CD4-positive, alpha-beta T cell treated with Interleukin-15 for 4 hours (primary cell): ENCODE measurements at regions not wholly inside any gene's neighbourhood (a gene's known extent, or its start where the extent isn't known, plus 50 kb on each side); places are given as distances from the start of the nearest gene placed in this dataset.

Experiments used
- DNase-seq: peaks from one replicate; pipeline ENCODE4 v3.0.0-alpha.2; 2020; ENCODE audit warnings: low spot score

DNA sequence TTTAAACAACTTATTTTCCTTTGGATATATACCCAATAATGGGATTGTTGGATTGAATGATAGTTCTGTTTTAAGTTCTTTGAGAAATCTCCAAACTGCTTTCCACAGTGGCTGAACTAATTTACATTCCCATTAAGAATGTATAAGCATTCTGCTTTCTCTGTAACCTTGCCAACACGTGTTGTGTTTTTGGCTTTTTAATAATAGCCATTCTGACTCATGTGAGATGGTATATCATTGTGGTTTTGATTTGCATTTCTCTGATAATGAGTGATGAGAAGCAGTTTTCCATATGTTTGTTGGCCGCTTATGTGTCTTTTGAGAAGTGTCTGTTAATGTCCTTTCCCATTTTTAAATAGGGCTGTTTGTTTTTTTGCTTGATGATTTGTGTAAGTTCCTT, 155.6 kb upstream of the PITX2 start:
- DNase-seq = no peak

DNA sequence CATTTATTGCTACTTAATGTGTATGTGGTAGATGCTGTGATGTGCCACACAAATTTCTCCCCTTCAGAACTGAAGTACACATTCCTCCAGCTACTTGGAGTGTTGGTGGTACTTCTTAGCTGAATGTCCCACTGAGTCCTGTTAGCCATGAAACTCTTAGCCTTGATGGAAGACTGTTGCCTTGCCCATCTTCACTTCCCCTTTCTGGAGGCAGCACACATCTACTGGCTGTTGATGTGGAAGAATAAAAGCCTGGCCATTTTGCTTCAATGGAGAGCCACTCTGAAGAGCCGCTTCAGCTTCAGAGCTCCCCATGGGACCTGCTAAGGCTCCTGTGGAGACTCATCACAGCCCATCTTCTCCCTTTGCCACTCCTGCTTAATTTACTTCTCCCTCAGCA, 157.7 kb upstream of the PITX2 start:
- DNase-seq = no peak

DNA sequence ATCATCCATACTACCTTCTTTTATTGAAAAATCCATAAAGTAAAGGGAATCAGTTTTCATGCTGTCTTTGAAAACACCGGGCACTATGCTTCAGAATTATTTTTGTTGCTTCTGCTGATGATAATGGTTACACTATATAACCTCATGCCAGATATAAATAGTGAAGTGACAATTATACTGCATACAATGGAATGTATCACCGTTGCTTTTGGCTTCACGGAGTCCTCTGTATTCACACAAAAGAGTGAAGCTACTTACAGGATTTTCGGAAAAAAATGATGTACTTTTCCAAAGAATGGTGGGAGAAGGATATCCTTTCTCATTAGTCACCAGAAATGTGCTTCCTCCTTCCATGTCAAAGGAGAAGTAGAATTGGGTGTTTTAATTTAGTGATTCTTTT, 159.1 kb upstream of the PITX2 start:
- no peak for DNase-seq

DNA sequence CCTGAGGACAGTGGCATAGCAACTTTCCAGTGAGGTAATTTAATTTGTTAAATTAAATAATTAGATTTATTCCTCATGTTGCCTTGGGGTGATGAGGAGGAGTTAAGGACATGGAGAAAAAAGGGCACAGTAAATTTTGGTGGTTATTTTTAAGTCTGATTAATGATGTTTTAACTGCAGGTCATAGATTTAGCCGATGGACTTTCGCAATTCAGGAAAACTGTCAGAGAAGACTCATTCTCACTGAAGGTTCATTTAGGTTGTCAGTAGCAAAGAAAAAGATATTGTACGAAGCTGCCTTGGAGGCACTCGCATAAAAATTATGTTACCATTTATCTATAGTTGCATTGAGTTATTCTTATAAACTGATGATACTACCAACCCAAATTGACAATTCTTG, 164.2 kb upstream of the PITX2 start:
- DNase-seq = no peak

DNA sequence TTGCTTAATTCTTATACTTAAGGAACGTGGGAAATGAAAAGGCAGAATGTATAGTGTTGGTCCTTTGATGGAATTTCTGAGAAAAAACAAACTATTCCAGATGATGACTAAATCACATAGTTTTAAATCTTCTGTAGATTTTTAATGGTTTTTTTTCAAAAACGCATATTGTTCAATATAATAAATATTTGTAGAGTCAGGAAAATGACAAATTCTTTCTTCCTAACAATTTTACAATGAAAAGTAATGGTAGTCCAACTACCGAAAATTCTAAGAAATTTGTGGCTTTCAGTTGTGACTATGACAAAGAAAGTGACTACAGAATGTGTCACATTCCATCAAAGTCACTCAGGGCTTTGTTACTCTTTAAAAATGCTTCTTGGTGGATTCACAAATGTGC, 164.8 kb upstream of the PITX2 start:
- DNase-seq = no peak

DNA sequence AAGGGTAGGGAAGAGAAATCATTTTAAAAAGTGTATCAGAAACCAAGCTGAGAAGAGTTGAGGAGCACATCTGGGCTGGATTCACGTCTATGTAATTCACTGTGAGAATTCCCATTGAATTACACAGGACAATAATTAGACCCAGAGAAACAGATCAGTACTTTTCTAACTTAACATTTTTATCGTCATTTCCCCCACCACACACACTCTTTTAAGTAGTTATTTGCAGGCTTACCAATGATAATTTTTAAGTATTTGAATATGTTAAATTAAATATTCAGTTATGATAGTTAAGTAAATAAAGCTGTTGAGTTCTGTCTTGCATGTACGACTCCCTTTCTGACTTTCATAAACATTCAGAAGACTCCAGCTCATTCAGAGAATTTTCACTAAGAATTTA, 165.4 kb upstream of the PITX2 start:
- DNase-seq = no peak

DNA sequence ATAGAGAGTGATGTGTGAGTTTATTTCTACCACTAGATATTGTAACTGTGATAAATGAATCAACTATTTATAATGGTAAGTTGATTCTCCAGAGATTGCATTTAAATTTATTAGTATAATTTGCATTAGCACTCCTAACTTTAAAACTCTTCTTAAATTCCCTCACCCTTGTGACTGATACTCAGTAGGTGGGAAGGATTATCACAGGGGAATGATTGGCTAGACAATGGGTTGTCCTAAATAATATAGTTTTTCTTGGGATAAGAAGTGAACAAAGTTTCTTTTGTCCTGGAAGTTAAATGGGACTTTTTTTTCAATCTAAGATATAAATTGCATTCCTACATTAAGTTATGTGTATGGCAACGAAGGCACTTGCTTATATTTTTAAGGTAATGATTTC, 169.2 kb upstream of the PITX2 start:
- DNase-seq = no peak

DNA sequence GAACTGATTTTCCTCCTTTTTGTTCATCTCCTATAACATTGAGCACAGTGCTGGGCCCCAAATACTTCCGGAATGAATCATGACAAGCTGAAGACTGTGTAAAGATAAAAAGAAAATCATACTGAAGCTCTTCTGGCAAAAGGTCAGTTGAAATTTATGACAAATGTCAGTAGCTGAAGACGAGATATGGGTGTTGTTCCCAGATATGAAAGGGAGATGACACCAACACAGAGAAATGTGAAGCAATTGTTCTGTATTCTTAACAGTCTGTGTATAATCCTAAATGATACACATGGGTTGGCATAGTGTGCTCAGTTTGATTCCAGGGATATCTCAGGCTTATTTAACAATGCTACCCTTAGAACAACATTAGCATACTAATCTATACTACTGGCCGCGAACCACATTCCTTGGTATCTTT, 170.5 kb upstream of the PITX2 start:
- DNase-seq = no peak

DNA sequence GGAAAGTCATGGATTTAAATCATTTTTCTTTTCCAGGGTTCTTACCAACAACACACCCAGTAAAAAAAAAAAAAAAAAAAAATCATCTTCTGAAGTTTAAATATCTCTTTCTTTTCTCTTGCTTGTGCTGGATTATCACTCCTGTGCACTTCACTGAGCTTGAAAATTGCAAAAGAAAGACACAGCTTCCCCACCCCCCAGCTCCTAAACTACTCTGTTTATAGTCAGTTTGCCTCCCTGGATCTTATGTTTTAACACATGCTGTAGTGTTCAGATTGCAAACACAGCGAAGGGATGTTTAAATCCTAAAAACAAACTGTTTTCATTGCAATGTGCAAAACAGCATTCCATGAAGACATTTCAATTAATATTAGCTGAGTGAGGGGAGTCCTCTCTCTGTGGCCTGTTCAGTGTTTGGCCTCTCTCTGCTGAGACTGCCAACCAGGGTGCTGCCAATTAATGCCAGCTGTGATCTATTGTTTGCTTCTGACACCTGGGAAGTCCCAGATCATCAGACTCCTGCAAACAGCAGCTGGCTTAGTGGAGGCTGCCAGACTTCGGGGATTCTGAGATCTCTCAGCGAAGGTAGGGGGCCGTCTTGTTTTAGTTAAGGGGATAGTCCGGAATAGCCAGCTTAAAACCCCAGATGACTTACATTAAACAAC, 171.1 kb upstream of the PITX2 start:
- no peak for DNase-seq

DNA sequence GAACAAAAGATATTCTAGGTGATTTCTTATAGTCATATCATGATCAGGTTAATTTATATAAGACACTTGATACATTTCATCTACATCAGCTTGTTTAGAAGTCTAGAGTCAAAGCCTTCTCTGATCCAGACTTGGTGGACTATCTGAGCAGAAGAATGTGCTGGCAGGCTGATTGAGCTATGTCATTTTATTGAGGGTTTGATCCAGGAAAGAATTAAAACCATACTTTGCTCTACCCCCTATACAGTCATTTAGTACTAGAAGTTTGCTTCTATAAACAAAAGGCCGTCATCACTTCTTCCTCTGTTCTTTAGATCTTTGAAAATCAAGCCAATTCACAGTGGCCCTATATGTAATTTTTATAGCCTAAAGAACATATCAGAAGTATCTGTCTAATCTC, 173.1 kb upstream of the PITX2 start:
- DNase-seq = no peak

DNA sequence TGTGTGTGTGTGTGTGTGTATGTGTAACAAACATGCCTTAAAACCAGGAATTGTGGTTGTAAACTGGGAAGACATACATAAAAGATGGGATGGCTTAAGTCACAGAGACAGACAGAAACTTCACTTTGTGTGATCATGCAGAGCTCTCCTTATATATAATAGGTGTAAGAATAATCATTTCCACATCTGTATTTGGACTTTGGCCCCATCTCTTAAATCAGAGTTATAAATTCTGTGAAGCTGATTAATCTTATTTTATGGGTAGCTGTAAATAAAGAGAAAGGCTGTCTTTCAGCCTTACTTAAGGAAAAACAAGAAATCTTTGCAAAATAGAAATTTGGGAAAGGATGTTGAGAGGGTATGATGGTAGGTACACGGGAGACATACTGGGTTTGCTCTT, 174.6 kb upstream of the PITX2 start:
- DNase-seq = no peak

DNA sequence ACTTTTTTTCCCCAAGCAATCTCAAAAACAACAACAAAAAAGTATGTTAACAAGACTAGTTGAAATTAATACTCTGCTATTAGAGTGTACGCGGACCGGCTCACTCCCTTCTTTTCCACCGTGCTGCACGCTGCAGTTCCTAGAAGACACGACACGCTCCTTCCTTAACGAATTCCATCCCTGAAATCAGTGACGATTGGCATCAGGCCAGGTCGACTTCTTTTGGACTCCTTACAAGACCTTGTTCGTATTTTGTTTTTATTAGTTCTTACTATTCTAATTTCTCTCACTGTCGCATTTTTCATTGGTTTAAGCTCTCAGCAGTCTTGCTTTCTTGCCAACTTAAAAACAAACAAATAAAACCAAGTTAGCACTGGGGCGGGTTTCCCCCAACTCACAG, 175.8 kb upstream of the PITX2 start:
- DNase-seq = no peak

DNA sequence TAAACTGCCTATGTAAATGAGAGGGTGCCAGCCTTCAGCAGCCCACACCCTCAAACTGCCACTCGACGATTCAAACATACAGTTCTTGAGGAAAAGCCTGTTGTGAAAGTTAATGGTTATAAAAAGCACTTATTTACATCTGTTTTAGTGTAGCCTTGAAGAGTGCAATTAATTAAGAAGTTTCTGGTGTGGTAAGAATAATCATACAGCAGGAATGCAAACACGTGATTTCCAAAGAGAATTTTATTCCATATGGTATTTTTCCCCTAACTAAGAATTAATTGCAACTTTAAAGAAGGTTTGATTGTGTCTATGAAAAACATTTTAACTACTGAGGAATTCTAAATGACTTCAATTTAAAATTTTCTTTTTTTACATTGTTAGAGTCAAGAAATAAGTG, 176.3 kb upstream of the PITX2 start:
- no peak for DNase-seq

DNA sequence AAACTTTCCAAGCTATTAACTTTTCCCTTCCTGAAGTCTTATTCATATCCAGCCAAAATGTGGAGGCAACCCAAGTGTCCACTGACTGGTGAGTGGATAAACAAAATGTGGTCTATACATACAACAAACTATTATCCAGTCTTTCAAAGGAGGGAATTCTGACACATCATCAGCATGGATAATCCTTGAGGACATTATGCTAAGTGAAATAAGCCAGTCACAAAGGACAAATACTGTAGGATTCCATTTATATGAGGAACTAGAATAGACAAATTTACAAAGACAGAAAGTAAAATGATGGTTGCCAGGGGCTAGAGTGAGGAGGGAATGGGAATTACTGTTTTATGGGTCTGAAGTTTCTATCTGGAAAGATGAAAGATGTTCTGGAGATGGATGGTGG, 178.7 kb upstream of the PITX2 start:
- DNase-seq = no peak

DNA sequence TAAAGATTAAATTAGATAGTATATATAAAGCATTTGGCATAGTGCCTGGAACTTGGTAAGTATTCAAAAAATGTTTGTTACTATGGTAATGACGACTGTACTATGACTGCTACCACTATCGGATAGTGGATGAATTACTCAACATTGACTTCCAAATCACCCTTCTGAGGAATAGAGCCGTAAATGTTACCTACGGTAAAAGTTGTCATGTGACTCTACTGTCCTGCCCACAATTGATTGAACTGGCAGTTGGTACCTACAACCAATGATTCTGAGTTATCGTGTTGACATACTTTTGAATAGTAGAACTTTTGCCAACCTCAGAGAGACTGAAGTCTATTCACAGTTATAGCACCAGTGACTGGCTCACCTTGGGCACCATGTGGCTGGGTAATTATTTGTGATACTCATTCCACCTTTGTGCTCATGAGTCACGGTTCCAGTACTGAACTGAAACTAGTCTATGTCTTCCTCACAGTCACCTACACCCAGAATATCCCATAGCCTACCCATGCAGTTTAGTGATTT, 185.5 kb upstream of the PITX2 start:
- DNase-seq = no peak

DNA sequence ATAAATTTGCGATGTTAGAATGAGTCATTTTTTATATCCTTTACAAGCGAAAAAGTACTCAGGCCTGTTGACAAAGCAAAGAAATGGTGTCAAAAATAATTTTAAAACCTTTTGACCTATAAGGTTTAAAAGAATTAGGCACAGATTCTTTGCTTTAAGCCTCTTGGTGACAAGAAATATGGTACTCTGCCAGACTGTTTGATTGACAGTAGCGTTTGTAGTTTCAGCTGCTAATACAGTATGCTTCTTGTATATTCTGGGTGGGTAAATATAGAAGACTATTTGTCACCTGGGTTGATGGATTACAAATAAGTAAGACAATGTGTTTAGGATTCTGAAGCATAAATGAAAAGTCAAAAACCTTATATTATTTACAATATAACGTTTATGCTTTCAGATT, 193.1 kb upstream of the PITX2 start:
- no peak for DNase-seq

DNA sequence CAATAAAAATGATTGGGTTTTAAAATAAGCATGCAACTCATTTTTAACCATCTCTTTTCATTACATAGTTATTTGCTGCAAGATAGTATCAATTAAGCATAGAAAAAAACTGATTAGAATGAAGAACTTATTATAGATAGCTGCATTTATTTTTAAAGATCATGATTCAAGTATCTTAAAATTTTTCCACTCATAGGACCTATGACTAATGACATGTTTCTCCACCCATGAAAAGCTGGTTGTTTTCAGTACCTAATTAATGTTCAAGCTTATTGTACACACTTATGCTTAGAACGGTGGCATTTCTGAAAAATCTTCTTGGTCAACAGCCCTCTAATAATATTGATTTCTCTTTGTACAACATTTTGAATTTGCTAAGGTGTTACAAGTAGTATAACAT, 193.5 kb upstream of the PITX2 start:
- DNase-seq = no peak

DNA sequence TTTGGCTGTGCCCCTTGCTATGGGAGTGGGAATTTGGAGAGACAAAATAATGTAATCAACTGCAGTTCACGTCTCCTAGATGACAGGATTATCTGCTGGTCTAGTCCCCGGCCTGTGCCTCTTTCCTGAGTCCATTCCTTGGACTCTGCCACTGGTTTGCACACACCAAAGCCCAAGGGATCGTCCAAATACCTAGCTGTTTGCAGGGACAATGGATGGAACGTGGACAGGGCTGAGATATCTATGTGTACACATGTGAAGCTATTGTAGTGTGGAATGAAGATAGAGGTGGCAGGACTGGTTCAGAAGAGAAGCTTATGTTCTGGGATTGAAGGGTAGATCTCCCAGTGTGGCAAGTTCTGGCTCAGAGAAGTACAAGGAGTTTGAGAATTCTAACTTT, 198.3 kb upstream of the PITX2 start:
- no peak for DNase-seq

DNA sequence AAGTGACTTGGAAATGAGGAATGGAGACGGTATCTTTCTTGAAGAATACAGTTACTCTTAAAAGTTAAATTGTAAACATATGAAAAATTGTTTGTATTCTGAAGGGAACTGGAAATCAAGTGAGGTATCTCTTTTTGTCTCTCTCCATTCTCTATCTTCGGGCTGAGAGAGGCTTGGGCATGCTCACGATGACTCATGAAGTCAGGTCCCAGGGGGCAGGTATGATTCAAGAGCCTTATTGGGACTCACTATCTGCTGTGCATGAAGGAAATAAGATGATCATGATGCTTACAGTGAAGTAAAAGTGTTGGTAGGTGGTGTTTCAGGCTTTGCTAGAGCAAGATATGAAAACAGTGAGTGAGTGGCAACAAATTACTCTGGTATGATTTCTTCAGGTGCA, 200.4 kb upstream of the PITX2 start:
- no peak for DNase-seq

DNA sequence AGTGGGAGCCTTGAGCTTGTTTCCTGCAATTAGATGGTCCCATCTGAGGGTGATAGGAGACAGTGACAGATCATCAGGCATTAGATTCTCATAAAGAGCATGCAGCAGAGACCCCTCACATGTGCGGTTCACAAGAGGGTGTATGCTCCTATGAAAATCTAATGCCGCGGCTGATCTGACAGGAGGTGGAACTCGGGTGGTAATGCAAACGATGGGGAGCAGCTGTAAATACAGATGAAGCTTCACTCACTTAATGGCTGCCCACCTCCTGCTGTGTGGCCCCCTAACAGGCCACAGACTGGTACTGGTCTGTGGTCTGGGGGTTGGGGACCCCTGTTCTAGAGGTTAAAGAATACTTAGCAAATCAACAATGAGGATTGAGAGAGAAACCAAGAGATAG, 201.5 kb upstream of the PITX2 start:
- no peak for DNase-seq

DNA sequence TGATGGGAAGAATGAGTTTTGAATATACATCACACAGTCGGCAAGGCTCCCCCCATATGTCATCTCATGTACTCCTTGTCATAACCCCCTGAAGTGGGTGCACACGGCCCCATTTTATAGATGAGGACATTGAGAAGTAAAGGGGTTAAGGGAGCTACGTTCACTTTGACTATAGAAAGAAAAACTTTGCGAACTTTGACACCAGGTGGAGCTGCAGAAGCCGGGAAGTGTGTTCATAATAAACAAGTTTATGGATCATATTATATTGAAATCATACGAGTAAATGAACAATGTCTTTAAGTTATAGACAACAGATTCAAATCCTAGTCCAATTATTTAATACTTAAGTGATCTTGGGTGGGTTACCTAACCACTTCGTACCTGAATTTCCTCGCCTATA, 203.8 kb upstream of the PITX2 start:
- DNase-seq = no peak

DNA sequence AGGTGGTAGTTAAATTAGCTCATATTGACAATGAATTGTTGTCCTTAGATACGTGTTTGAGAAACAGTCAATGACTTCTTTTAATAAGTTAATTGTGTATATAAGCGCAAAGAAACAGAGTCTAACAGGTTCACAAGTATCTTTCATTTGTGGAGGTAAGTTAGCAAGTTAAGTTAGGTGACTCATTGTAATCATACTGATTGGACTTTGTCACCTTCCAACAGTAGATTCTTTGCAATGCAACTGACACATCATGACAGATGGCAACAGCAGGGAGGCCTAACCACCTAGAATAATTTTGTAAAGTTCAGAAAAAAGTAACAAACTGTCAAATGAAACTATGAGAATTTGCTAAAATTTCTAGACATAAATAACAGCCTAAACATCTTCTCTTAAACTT, 207.6 kb upstream of the PITX2 start:
- no peak for DNase-seq

DNA sequence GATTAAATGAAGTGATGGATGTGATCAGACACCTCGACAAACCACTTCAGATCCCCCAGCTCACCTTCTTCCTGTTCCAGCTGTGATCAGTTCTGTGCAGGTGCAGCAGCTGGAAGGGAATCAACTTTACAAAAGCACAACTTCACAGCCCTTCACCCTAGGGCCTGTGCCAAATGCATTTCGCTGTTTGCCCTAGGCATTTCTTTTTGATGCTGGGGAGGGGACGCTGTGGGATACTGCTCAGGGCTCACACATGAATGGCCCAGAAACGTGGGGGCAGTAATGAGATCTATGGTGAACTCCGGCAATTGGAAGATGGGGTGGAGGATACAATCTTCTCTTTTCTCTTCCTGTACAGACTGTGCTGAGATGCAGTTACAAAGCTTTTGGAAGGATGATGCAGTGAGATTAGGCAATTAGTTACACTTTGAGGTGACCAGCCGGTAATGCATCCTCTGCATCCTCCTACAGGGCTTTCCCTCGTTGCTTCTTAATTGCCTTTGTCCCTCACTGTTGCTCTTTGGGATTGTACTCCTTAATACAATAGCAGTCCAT, 215.1 kb upstream of the PITX2 start:
- no peak for DNase-seq

DNA sequence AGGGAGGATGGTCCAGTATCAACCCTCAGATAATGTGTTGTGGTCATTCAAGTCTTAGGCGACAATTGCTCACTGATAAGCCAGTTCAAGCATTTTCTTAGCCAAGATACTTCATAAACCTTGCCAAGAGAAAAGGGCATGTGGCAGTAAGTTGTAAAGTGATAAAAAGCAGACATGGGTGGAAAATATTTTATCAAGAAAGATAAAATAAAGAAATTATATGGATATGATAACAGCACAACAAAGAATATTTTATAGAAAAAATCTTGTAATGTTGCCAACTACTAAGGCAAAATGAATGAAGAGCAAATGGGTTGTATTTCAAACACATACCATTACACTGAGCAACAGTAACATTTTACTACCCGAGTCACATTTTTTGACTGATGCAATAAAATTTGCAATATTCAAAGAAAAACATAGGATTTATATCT, 217.4 kb upstream of the PITX2 start:
- DNase-seq = no peak
